OCI-LY3 (cell line): ENCODE measurements at regions not wholly inside any gene's neighbourhood (a gene's known extent, or its start where the extent isn't known, plus 50 kb on each side); places are given as distances from the start of the nearest gene placed in this dataset.

ENCODE experiments used
- CTCF ChIP-seq: fragments of 200-600, 300-600 bp; sonication (generic); IDR thresholded peaks from 2 replicates; pipeline ENCODE4 v1.5.1; 2014; ENCODE audit warnings: antibody characterized with exemption, low read length, low read depth
- EZH2phosphoT487 ChIP-seq: fragments of 200-600 bp; shearing (Covaris generic); IDR thresholded peaks from 2 replicates; pipeline ENCODE4 v1.6.1; 2018; ENCODE audit warnings: antibody characterized with exemption, mixed run types, low read depth

DNA sequence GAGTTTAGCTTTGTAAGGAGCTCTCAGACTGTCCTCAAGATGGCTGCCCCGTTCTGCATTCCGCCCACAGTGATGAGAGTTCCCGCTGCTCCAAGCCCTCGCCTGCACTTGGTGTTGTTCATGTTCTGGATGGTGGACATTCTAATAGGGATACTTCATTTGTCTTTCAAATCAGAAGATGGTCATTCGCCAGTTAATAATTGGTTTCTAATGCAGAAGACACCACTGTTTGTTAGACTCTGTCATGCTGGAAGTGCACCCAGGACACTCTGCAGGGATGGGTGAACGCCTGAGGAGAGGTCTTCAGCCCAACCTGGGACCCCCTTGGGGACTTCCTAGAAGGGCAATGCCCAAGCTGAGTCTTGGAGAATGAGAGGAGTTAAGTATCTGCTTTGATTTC is 836.4 kb downstream of the TBC1D22A start:
- TF ChIP-seq EZH2phosphoT487 (no peak), CTCF (no peak)
